ENCODE measurements at regions not wholly inside any gene's neighbourhood (a gene's known extent, or its start where the extent isn't known, plus 50 kb on each side); places are given as distances from the start of the nearest gene placed in this dataset.
A peak's percentile ranks its signal among the peaks of the same experiment; 100 is the strongest.

GRCh38 chr5:168023191-168023590 lies 268.3 kb upstream of the WWC1 start:
- Histone ChIP-seq H3K9me3 (ENCODE audit: low read depth) (no peaks in the 10 kb centered on the region), H3K27ac (no peak overlapping the region), H3K79me2 (ENCODE audit: insufficient read depth) (peaks cover 34% of the 10 kb centered on the region), H3F3A (ENCODE audit: insufficient read depth) (0 out of 2 replicates have a peak, but pooled peaks cover 2% of the 10 kb centered on the region), H2AFZ (peak overlapping the region; percentile 2; the same call in 1 of the 2 replicates), H3K9ac (0 out of 2 replicates have a peak overlapping the region, but pooled peaks have one; percentile 1), H3K4me2 (ENCODE audit: unreplicated experiment) (peak overlapping the region; percentile 23), H3K27me3 (replicated peaks; ENCODE audit: insufficient read depth) (no peaks in the 10 kb centered on the region), H4K20me1 (ENCODE audit: insufficient read depth) (no peaks in the 10 kb centered on the region), H3K9me2 (ENCODE audit: insufficient read depth) (no peaks in the 10 kb centered on the region), H3K36me3 (ENCODE audit: low read depth) (no peaks in the 10 kb centered on the region), H3K4me1 (ENCODE audit: insufficient read depth) (peaks cover 10% of the 10 kb centered on the region; the same call in 1 of the 2 replicates), H3K4me3 (no peak overlapping the region)
- peak; percentile 67 for DNase-seq
- 30 to 33% methylated on average over 12 to 15 of the region's 15 CpGs for WGBS, 2 experiments (ENCODE audit: low coverage in 1 of 2, low lambda C conversion rate in 2 of 2, missing lambda C conversion rate in 2 of 2)
- in situ Hi-C loops (cut with MboI): no loop called here
- TF ChIP-seq EZH2phosphoT487 (IDR thresholded peaks at IDR 0.05; ENCODE audit: insufficient read depth, low read depth): no peak
- TF ChIP-seq EZH2 (IDR thresholded peaks at IDR 0.05; ENCODE audit: insufficient read depth, poor library complexity, severe bottlenecking): no peak

- no peak overlapping the region for H3K4me3 ChIP-seq
- H3K27ac ChIP-seq: no peak overlapping the region
- no peak overlapping the region for H3K9ac ChIP-seq
- no peaks in the 10 kb centered on the region for H3F3A ChIP-seq (ENCODE audit: insufficient read depth)
- H3K4me1 ChIP-seq (ENCODE audit: insufficient read depth): peaks cover 10% of the 10 kb centered on the region; the same call in 1 of the 2 replicates
- no peak overlapping the region for H3K4me2 ChIP-seq (ENCODE audit: unreplicated experiment)
- TF ChIP-seq EZH2phosphoT487 (IDR thresholded peaks at IDR 0.05; ENCODE audit: insufficient read depth, low read depth): no peak
- no peak for TF ChIP-seq EZH2 (IDR thresholded peaks at IDR 0.05; ENCODE audit: insufficient read depth, poor library complexity, severe bottlenecking)
- peaks cover 34% of the 10 kb centered on the region for H3K79me2 ChIP-seq (ENCODE audit: insufficient read depth)
- in situ Hi-C loops (cut with MboI): no loop called here
- no peaks in the 10 kb centered on the region for H3K9me2 ChIP-seq (ENCODE audit: insufficient read depth)
- H2AFZ ChIP-seq: no peak overlapping the region
- H4K20me1 ChIP-seq (ENCODE audit: insufficient read depth): no peaks in the 10 kb centered on the region
- no peaks in the 10 kb centered on the region for H3K36me3 ChIP-seq (ENCODE audit: low read depth)
- WGBS, 2 experiments (ENCODE audit: low coverage in 1 of 2, low lambda C conversion rate in 2 of 2, missing lambda C conversion rate in 2 of 2): 82 to 83% methylated on average over 7 of the region's 7 CpGs
- no peak for DNase-seq
- H3K27me3 ChIP-seq (replicated peaks; ENCODE audit: insufficient read depth): no peaks in the 10 kb centered on the region
- H3K9me3 ChIP-seq (ENCODE audit: low read depth): no peaks in the 10 kb centered on the region
Measured at GRCh38 chr5:168024306-168024705, 267.1 kb upstream of the WWC1 start.

- H3K27me3 ChIP-seq (replicated peaks; ENCODE audit: insufficient read depth): no peaks in the 10 kb centered on the region
- H4K20me1 ChIP-seq (ENCODE audit: insufficient read depth): no peaks in the 10 kb centered on the region
- H2AFZ ChIP-seq: no peak overlapping the region
- 74 to 85% methylated on average over 6 of the region's 6 CpGs for WGBS, 2 experiments (ENCODE audit: low coverage in 1 of 2, low lambda C conversion rate in 2 of 2, missing lambda C conversion rate in 2 of 2)
- no peak for DNase-seq
- H3F3A ChIP-seq (ENCODE audit: insufficient read depth): no peaks in the 10 kb centered on the region
- no peak overlapping the region for H3K4me2 ChIP-seq (ENCODE audit: unreplicated experiment)
- H3K4me1 ChIP-seq (ENCODE audit: insufficient read depth): 0 out of 2 replicates have a peak, but pooled peaks cover 3% of the 10 kb centered on the region
- TF ChIP-seq EZH2phosphoT487 (IDR thresholded peaks at IDR 0.05; ENCODE audit: insufficient read depth, low read depth) (no peak), EZH2 (IDR thresholded peaks at IDR 0.05; ENCODE audit: insufficient read depth, poor library complexity, severe bottlenecking) (no peak)
- H3K9ac ChIP-seq: no peak overlapping the region
- no peak overlapping the region for H3K4me3 ChIP-seq
- H3K36me3 ChIP-seq (ENCODE audit: low read depth): no peaks in the 10 kb centered on the region
- H3K9me3 ChIP-seq (ENCODE audit: low read depth): no peaks in the 10 kb centered on the region
- in situ Hi-C loops (cut with MboI): no loop called here
- H3K79me2 ChIP-seq (ENCODE audit: insufficient read depth): peaks cover 23% of the 10 kb centered on the region
- H3K27ac ChIP-seq: no peak overlapping the region
- no peaks in the 10 kb centered on the region for H3K9me2 ChIP-seq (ENCODE audit: insufficient read depth)
Measured at GRCh38 chr5:168027007-168027406, 264.4 kb upstream of the WWC1 start.

- Histone ChIP-seq H3K4me3 (no peak overlapping the region), H2AFZ (no peak overlapping the region), H3K9me3 (ENCODE audit: low read depth) (no peaks in the 10 kb centered on the region), H3K4me2 (ENCODE audit: unreplicated experiment) (no peak overlapping the region), H3K79me2 (ENCODE audit: insufficient read depth) (0 out of 2 replicates have a peak, but pooled peaks cover 7% of the 10 kb centered on the region), H4K20me1 (ENCODE audit: insufficient read depth) (no peaks in the 10 kb centered on the region), H3K4me1 (ENCODE audit: insufficient read depth) (no peaks in the 10 kb centered on the region), H3K9ac (no peak overlapping the region), H3K36me3 (ENCODE audit: low read depth) (no peaks in the 10 kb centered on the region), H3F3A (ENCODE audit: insufficient read depth) (no peaks in the 10 kb centered on the region), H3K27ac (no peak overlapping the region), H3K9me2 (ENCODE audit: insufficient read depth) (no peaks in the 10 kb centered on the region), H3K27me3 (replicated peaks; ENCODE audit: insufficient read depth) (no peaks in the 10 kb centered on the region)
- in situ Hi-C loops (cut with MboI): no loop called here
- 71 to 74% methylated on average over 2 of the region's 2 CpGs for WGBS, 2 experiments (ENCODE audit: low coverage in 1 of 2, low lambda C conversion rate in 2 of 2, missing lambda C conversion rate in 2 of 2)
- no peak for TF ChIP-seq EZH2phosphoT487 (IDR thresholded peaks at IDR 0.05; ENCODE audit: insufficient read depth, low read depth)
- no peak for TF ChIP-seq EZH2 (IDR thresholded peaks at IDR 0.05; ENCODE audit: insufficient read depth, poor library complexity, severe bottlenecking)
- no peak for DNase-seq
Measured at GRCh38 chr5:168030912-168031311, 260.5 kb upstream of the WWC1 start.

GRCh38 chr5:168031614-168032013 lies 259.8 kb upstream of the WWC1 start:
- in situ Hi-C loops (cut with MboI): no loop called here
- DNase-seq: no peak
- Histone ChIP-seq H3K27me3 (replicated peaks; ENCODE audit: insufficient read depth) (no peaks in the 10 kb centered on the region), H3K4me2 (ENCODE audit: unreplicated experiment) (no peak overlapping the region), H3K4me1 (ENCODE audit: insufficient read depth) (no peaks in the 10 kb centered on the region), H3K4me3 (no peak overlapping the region), H4K20me1 (ENCODE audit: insufficient read depth) (no peaks in the 10 kb centered on the region), H3K79me2 (ENCODE audit: insufficient read depth) (0 out of 2 replicates have a peak, but pooled peaks cover 7% of the 10 kb centered on the region), H3K36me3 (ENCODE audit: low read depth) (no peaks in the 10 kb centered on the region), H3K9ac (no peak overlapping the region), H3F3A (ENCODE audit: insufficient read depth) (no peaks in the 10 kb centered on the region), H3K9me2 (ENCODE audit: insufficient read depth) (no peaks in the 10 kb centered on the region), H2AFZ (no peak overlapping the region), H3K9me3 (ENCODE audit: low read depth) (no peaks in the 10 kb centered on the region), H3K27ac (no peak overlapping the region)
- TF ChIP-seq EZH2phosphoT487 (IDR thresholded peaks at IDR 0.05; ENCODE audit: insufficient read depth, low read depth) (no peak), EZH2 (IDR thresholded peaks at IDR 0.05; ENCODE audit: insufficient read depth, poor library complexity, severe bottlenecking) (no peak)
- 57 to 60% methylated on average over 1 of the region's 1 CpG for WGBS, 2 experiments (ENCODE audit: low coverage in 1 of 2, low lambda C conversion rate in 2 of 2, missing lambda C conversion rate in 2 of 2)
